ENCODE measurements at regions not wholly inside any gene's neighbourhood (a gene's known extent, or its start where the extent isn't known, plus 50 kb on each side); places are given as distances from the start of the nearest gene placed in this dataset.

DNA sequence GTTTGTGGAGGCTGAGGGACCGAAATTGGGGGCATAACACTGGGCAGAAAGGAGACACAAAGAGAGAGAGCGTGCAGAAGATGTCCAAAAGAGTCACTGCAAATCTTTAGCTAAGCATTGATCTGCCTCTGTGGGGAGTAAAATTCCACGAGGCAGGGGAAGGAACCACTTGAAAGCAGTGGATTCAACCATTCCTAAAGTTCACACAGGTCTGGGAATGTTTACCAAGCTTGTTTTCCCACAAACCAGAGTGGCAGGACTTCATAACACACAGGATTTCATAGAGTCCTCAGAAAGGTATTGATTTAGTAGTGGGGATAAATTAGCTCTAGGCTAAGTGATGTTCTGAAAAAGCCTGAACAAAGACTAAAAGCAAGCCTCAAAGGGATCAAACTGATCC is 66.1 kb upstream of the RPL38 start:
- intact Hi-C loops (cut with micrococcal nuclease), result no loop called here
- Mint-ChIP-seq H3K4me3 (no peak overlapping the region), H3K9me3 (ENCODE audit: insufficient read depth) (peaks cover 7% of the 10 kb centered on the region), H3K27me3 (peaks cover 41% of the 10 kb centered on the region), H3K4me1 (no peaks in the 10 kb centered on the region), H3K27ac (no peak overlapping the region)
- H3K79me2 ChIP-seq (ENCODE audit: control insufficient read depth, insufficient read depth, low read length), result no peaks in the 10 kb centered on the region
- 62% methylated on average over 2 of the region's 3 CpGs for WGBS (ENCODE audit: insufficient coverage)
- peaks cover 1 to 8% (median 5%) of the 10 kb centered on the region in 3 donors for H3K9me3 ChIP-seq (ENCODE audit: control extremely low read depth in 1 of 3, control insufficient read depth in 2 of 3, insufficient read depth in 1 of 3, low read length in 2 of 3)
- H2AFZ ChIP-seq (ENCODE audit: insufficient read depth, low read depth, low read length, poor library complexity, severe bottlenecking), result no peak overlapping the region
- CTCF ChIA-PET, result no interaction called here
- H4K20me1 ChIP-seq (ENCODE audit: control insufficient read depth, insufficient read depth, low read length, poor library complexity, severe bottlenecking), result no peaks in the 10 kb centered on the region
- no peaks in the 10 kb centered on the region for H3K4me1 ChIP-seq (ENCODE audit: control insufficient read depth in 2 of 2, insufficient read depth in 2 of 2, low read length in 2 of 2)
- H3K4me3 ChIP-seq (ENCODE audit: control extremely low read depth in 1 of 5, extremely low read depth in 1 of 5, insufficient read depth in 1 of 5, low read depth in 2 of 5, low read length in 4 of 5), result no peak overlapping the region
- ATAC-seq (ENCODE audit: low read depth) (no peak), DNase-seq (no peak)
- H3K27ac ChIP-seq (ENCODE audit: low read length in 2 of 2), result no peak overlapping the region
- no peaks in the 10 kb centered on the region for H3K36me3 ChIP-seq (replicated peaks in 1 of 2; ENCODE audit: control extremely low read depth in 1 of 2, control insufficient read depth in 1 of 2, extremely low read depth in 1 of 2, insufficient read depth in 2 of 2, low read length in 1 of 2)
- no peak overlapping the region for H3K4me2 ChIP-seq (replicated peaks; ENCODE audit: low read depth, low read length, poor library complexity, severe bottlenecking)
- POLR2A ChIA-PET, result no interaction called here
- H3K27me3 ChIP-seq (replicated peaks in 1 of 4; ENCODE audit: control extremely low read depth in 1 of 4, control insufficient read depth in 3 of 4, insufficient read depth in 4 of 4, low read length in 3 of 4), result peaks cover 0 to 4% (median 2%) of the 10 kb centered on the region in 4 experiments
- TF ChIP-seq, protein P1, sequence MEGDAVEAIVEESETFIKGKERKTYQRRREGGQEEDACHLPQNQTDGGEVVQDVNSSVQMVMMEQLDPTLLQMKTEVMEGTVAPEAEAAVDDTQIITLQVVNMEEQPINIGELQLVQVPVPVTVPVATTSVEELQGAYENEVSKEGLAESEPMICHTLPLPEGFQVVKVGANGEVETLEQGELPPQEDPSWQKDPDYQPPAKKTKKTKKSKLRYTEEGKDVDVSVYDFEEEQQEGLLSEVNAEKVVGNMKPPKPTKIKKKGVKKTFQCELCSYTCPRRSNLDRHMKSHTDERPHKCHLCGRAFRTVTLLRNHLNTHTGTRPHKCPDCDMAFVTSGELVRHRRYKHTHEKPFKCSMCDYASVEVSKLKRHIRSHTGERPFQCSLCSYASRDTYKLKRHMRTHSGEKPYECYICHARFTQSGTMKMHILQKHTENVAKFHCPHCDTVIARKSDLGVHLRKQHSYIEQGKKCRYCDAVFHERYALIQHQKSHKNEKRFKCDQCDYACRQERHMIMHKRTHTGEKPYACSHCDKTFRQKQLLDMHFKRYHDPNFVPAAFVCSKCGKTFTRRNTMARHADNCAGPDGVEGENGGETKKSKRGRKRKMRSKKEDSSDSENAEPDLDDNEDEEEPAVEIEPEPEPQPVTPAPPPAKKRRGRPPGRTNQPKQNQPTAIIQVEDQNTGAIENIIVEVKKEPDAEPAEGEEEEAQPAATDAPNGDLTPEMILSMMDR (IDR thresholded peaks at IDR 0.05), result no peak
- TF ChIP-seq EZH2 (IDR thresholded peaks at IDR 0.05; ENCODE audit: borderline replicate concordance, insufficient read depth, low read depth, low read length, poor library complexity, severe bottlenecking), result no peak
- H3K9ac ChIP-seq (ENCODE audit: low read length), result no peak overlapping the region

DNA sequence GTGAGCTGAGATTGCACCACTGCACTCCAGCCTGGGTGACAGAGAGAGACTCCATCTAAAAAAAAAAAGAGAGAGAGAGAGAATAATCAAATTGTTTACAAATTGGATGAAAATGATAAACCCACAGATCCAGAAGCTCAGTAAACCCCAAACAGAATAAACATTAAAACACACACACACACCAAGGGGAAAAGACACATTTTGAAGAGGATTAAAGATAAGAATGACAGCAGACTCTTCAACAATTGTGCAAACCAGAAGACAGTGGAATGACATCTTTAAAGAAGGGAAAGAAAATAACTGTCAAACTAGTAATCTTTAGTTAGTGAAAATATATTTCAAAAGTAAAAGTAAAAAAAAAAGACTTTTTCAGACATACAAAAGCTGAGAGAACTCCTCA is 64.4 kb upstream of the RPL38 start:
- Histone ChIP-seq H2AFZ (ENCODE audit: insufficient read depth, low read depth, low read length, poor library complexity, severe bottlenecking) (no peak overlapping the region), H4K20me1 (ENCODE audit: control insufficient read depth, insufficient read depth, low read length, poor library complexity, severe bottlenecking) (no peaks in the 10 kb centered on the region), H3K9ac (ENCODE audit: low read length) (no peak overlapping the region), H3K4me3 (ENCODE audit: control extremely low read depth in 1 of 5, extremely low read depth in 1 of 5, insufficient read depth in 1 of 5, low read depth in 2 of 5, low read length in 4 of 5) (no peak overlapping the region), H3K4me1 (ENCODE audit: control insufficient read depth in 2 of 2, insufficient read depth in 2 of 2, low read length in 2 of 2) (no peaks in the 10 kb centered on the region), H3K36me3 (replicated peaks in 1 of 2; ENCODE audit: control extremely low read depth in 1 of 2, control insufficient read depth in 1 of 2, extremely low read depth in 1 of 2, insufficient read depth in 2 of 2, low read length in 1 of 2) (no peaks in the 10 kb centered on the region), H3K27ac (ENCODE audit: low read length in 2 of 2) (no peak overlapping the region), H3K9me3 (ENCODE audit: control extremely low read depth in 1 of 3, control insufficient read depth in 2 of 3, insufficient read depth in 1 of 3, low read length in 2 of 3) (peaks cover 7 to 20% (median 15%) of the 10 kb centered on the region in 3 donors), H3K79me2 (ENCODE audit: control insufficient read depth, insufficient read depth, low read length) (no peaks in the 10 kb centered on the region), H3K4me2 (replicated peaks; ENCODE audit: low read depth, low read length, poor library complexity, severe bottlenecking) (no peak overlapping the region), H3K27me3 (replicated peaks in 1 of 4; ENCODE audit: control extremely low read depth in 1 of 4, control insufficient read depth in 3 of 4, insufficient read depth in 4 of 4, low read length in 3 of 4) (peaks cover 0 to 4% (median 2%) of the 10 kb centered on the region in 4 experiments)
- Mint-ChIP-seq H3K9me3 (ENCODE audit: insufficient read depth) (peaks cover 18% of the 10 kb centered on the region), H3K27ac (no peak overlapping the region), H3K4me3 (no peak overlapping the region), H3K4me1 (no peaks in the 10 kb centered on the region), H3K27me3 (peaks cover 28% of the 10 kb centered on the region)
- CTCF ChIA-PET, result no interaction called here
- POLR2A ChIA-PET, result no interaction called here
- TF ChIP-seq, protein P1 (IDR thresholded peaks at IDR 0.05), result no peak
- TF ChIP-seq EZH2 (IDR thresholded peaks at IDR 0.05; ENCODE audit: borderline replicate concordance, insufficient read depth, low read depth, low read length, poor library complexity, severe bottlenecking), result no peak
- DNase-seq (no peak), ATAC-seq (ENCODE audit: low read depth) (no peak)
- intact Hi-C loops (cut with micrococcal nuclease), result no loop called here

Measured in B cell (primary cell).